Neuronal stem cell (in vitro differentiated cells): ENCODE measurements at regions not wholly inside any gene's neighbourhood (a gene's known extent, or its start where the extent isn't known, plus 50 kb on each side); places are given as distances from the start of the nearest gene placed in this dataset.

Experiments
- DNase-seq: peaks from one replicate; pipeline ENCODE4 v3.0.0-alpha.2; 2013; ENCODE audit warnings: low spot score
- H2AFZ ChIP-seq: one replicate; pipeline ENCODE4 v1.6.1; 2013; ENCODE audit warnings: mild to moderate bottlenecking, low read length, inconsistent platforms
- H2AK5ac ChIP-seq: 2 replicates; pipeline ENCODE4 v1.6.1; 2013; ENCODE audit warnings: low read depth, mild to moderate bottlenecking, inconsistent platforms, low read length, moderate library complexity, mixed read lengths
- H2BK120ac ChIP-seq: 2 replicates; pipeline ENCODE4 v1.6.1; 2013; ENCODE audit warnings: low read depth, mild to moderate bottlenecking, inconsistent platforms, low read length, moderate library complexity, mixed read lengths
- H2BK12ac ChIP-seq: one replicate; pipeline ENCODE4 v1.6.1; 2013; ENCODE audit warnings: low read length, inconsistent platforms
- H2BK15ac ChIP-seq: 2 replicates; pipeline ENCODE4 v1.6.1; 2013; ENCODE audit warnings: mild to moderate bottlenecking, low read length, inconsistent platforms, mixed read lengths
- H2BK5ac ChIP-seq: one replicate; pipeline ENCODE4 v1.6.1; 2013; ENCODE audit warnings: inconsistent platforms, mild to moderate bottlenecking, low read length, moderate library complexity
- H3K14ac ChIP-seq: one replicate; pipeline ENCODE4 v1.6.1; 2013; ENCODE audit warnings: low read length, inconsistent platforms
- H3K18ac ChIP-seq: 2 replicates; pipeline ENCODE4 v1.6.1; 2013; ENCODE audit warnings: low read length, inconsistent platforms
- H3K23ac ChIP-seq: 2 replicates; pipeline ENCODE4 v1.6.1; 2013; ENCODE audit warnings: low read depth, mild to moderate bottlenecking, mixed read lengths, low read length, inconsistent platforms; ENCODE audit not compliant: poor library complexity
- H3K27ac ChIP-seq: replicated peaks from 3 replicates; pipeline ENCODE4 v1.5.1; 2013; ENCODE audit warnings: low read length, inconsistent platforms
- H3K27me3 ChIP-seq, 3 experiments: 2 replicates each; pipeline ENCODE4 v1.6.1; 2013; ENCODE audit warnings: low read length in 3 of 3, mild to moderate bottlenecking in 2 of 3, inconsistent platforms in 1 of 3, low read depth in 1 of 3, mixed read lengths in 1 of 3, moderate library complexity in 1 of 3; ENCODE audit not compliant: control insufficient read depth in 3 of 3, insufficient read depth in 3 of 3
- H3K36me3 ChIP-seq, 2 donors: replicated peaks in 1 of 2; 2 replicates each; pipeline ENCODE4 v1.6.1; 2013; ENCODE audit warnings: low read length in 2 of 2; ENCODE audit not compliant: control insufficient read depth in 2 of 2, insufficient read depth in 2 of 2
- H3K4ac ChIP-seq: 2 replicates; pipeline ENCODE4 v1.6.1; 2013; ENCODE audit warnings: inconsistent platforms, mild to moderate bottlenecking, low read length, moderate library complexity
- H3K4me1 ChIP-seq, 2 donors: 1 replicate in 1 of 2; 2 replicates in 1 of 2; pipeline ENCODE4 v1.6.1; 2013; ENCODE audit warnings: low read length in 2 of 2, low read depth in 1 of 2; ENCODE audit not compliant: control insufficient read depth in 2 of 2, insufficient read depth in 1 of 2
- H3K4me2 ChIP-seq: one replicate; pipeline ENCODE4 v1.6.1; 2013; ENCODE audit warnings: mild to moderate bottlenecking, low read length, inconsistent platforms; ENCODE audit not compliant: insufficient read depth, poor library complexity, severe bottlenecking
- H3K4me3 ChIP-seq, 2 donors: 2 replicates each; pipeline ENCODE4 v1.5.1; 2013; ENCODE audit warnings: low read length in 2 of 2, mild to moderate bottlenecking in 2 of 2, inconsistent platforms in 1 of 2, moderate library complexity in 1 of 2
- H3K79me1 ChIP-seq: one replicate; pipeline ENCODE4 v1.6.1; 2013; ENCODE audit warnings: low read depth, mild to moderate bottlenecking, inconsistent platforms, low read length, moderate library complexity
- H3K9ac ChIP-seq: one replicate; pipeline ENCODE4 v1.6.1; 2013; ENCODE audit warnings: mild to moderate bottlenecking, low read depth, low read length, inconsistent platforms; ENCODE audit not compliant: poor library complexity
- H3K9me3 ChIP-seq, 2 donors: replicated peaks in 1 of 2; 2 replicates each; pipeline versions ENCODE3 to v1.6.1; 2013; ENCODE audit warnings: low read length in 2 of 2, mild to moderate bottlenecking in 2 of 2, inconsistent platforms in 1 of 2, low read depth in 1 of 2, mixed read lengths in 1 of 2, moderate library complexity in 1 of 2; ENCODE audit not compliant: control insufficient read depth in 2 of 2, insufficient read depth in 1 of 2
- H4K8ac ChIP-seq: one replicate; pipeline ENCODE4 v1.6.1; 2013; ENCODE audit warnings: low read depth, mild to moderate bottlenecking, inconsistent platforms, low read length, moderate library complexity
- H4K91ac ChIP-seq: one replicate; pipeline ENCODE4 v1.6.1; 2013; ENCODE audit warnings: low read length, low read depth, mild to moderate bottlenecking, inconsistent platforms; ENCODE audit not compliant: poor library complexity
- WGBS, 2 donors: extraction: QIAGEN DNeasy Blood & Tissue Kit; methylation state at CpG; one replicate each; pipeline ENCODE4 v1.1.7; 2013; ENCODE audit warnings: missing lambda C conversion rate in 2 of 2, mixed read lengths in 1 of 2; ENCODE audit not compliant: insufficient read length in 2 of 2, insufficient replicate concordance in 1 of 2; ENCODE audit errors: extremely low coverage in 2 of 2; 5-methylcytosine and 5-hydroxymethylcytosine counted together

DNA sequence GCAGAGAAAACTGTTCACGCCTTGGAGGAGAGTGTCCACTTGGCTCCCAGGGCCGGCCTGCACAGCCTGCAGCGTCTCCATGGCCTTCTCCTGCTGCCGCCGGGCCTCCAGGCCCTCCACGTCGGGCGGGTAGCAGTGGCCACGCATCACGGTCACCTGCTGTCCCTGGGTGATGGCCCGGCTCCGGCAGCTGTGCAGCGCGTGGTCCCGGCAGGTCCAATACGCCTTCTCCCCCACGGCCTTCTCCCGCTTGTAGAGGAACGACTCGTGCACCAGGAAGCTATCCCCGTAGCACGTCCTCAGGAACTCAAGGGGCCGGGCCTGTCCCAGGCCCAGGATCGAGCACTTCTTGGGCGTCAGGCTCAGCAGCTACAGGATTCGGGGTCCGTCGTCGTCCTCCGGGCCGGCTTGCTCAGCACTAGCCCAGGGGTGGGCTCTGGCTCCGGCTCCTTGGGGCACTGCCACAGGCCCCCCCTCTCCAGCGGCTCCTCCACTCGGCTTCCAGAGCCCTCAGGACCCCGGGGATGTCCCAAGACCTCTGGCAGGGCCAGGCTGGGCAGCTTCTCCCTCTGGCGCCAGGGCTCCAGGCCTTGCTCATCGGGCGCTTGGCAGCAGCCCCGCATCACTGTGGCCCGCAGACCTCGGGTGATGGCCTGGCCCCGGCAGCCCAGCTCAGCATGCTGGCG, 83.6 kb upstream of the FXR1 start:
- H3K9ac ChIP-seq: no peak overlapping the region
- peak overlapping the region; percentile 66 for H2BK5ac ChIP-seq
- H3K4me1 ChIP-seq: no peaks in the 10 kb centered on the region
- peak overlapping the region; percentile 65 for H3K23ac ChIP-seq
- H4K91ac ChIP-seq: no peak overlapping the region
- no peaks in the 10 kb centered on the region for H3K36me3 ChIP-seq
- no peak overlapping the region for H3K14ac ChIP-seq
- H2BK15ac ChIP-seq: no peak overlapping the region
- no peak overlapping the region for H4K8ac ChIP-seq
- no peaks in the 10 kb centered on the region for H3K27me3 ChIP-seq
- H3K4me3 ChIP-seq: no peak overlapping the region
- H2AFZ ChIP-seq: peak overlapping the region; percentile 17
- H2AK5ac ChIP-seq: peak overlapping the region; percentile 63
- DNase-seq: no peak
- H3K79me1 ChIP-seq: peaks cover 3% of the 10 kb centered on the region
- no CpG with 5 or more reads among the region's 43 CpGs for WGBS, 2 donors
- peak overlapping the region; percentile 17 for H3K18ac ChIP-seq
- no peak overlapping the region for H3K4me2 ChIP-seq
- H2BK12ac ChIP-seq: no peak overlapping the region
- H3K4ac ChIP-seq: no peak overlapping the region
- no peak overlapping the region for H3K27ac ChIP-seq
- H2BK120ac ChIP-seq: no peak overlapping the region
- H3K9me3 ChIP-seq: no peaks in the 10 kb centered on the region

DNA sequence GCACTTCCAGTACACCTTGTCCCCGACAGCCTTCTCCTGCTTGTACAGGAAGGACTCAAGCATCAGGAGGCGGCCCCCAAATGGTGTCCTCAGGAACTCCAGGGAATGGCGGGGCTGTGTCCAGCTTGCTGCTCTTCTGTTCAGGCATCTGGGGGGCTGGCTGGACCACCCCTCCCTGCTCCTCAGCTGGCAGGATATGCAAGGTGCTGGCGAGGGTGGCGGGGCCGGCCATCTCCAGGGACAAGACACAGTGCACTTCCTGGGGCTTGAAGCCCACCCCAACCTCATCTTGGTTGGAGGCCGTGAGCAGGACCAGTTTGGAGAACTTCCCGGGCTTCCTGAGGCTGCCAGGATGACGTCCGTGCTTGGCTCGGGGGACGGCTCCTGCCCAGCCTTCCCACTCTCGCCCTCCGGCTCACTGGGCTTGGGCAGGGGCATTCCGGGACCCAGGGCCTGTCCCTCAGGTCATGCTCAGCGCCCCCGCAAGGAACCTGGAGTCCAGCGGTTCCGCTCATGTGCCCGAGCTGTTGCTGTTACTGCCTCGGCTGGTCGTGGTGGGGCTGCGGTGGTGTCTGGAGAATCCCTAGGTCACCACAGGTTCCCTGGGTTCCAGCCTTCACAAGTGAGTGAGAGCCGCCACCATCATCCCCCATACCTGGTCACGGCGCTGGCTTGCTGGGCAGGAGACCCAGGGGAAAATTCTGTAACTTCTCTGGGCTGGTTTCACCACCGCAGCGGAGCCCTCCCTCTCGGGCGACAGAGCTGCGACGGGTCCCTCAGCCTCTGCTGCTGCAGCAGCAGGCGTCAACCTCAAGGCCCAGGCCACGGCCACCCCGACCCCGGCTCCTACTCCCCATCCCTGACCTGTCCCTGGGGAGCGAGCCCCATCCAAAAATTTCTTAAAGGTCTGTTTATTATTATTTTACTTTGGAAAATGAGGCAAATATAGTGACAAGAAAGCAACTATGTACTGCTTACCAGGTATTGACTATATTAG, 82.8 kb upstream of the FXR1 start:
- no CpG with 5 or more reads among the region's 37 CpGs for WGBS, 2 donors

DNA sequence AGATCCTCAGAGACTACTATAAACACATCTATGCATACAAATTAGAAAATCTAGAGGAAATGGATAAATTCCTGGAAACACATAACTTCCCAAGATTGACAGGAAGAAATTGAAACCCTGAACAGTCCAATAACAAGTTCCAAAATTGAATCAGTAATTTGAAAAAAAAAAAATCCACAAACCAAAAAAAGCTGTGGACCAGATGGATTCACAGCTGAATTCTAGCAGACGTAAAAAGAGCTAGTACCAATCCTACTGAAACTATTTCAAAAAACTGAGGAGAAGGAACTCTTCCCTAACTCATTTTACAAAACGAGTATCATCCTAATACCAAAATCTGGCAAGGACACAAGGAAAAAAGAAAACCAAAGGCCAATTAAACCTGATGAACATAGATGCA, 77.0 kb upstream of the FXR1 start:
- no peak overlapping the region for H3K18ac ChIP-seq
- H4K91ac ChIP-seq: no peak overlapping the region
- no peak for DNase-seq
- no peak overlapping the region for H2AFZ ChIP-seq
- no peak overlapping the region for H3K4me3 ChIP-seq
- peaks cover 0 to 3% (median 0%) of the 10 kb centered on the region in 3 experiments for H3K27me3 ChIP-seq
- H3K4me2 ChIP-seq: no peak overlapping the region
- H2AK5ac ChIP-seq: no peak overlapping the region
- no peak overlapping the region for H2BK5ac ChIP-seq
- no peak overlapping the region for H3K9ac ChIP-seq
- H3K4me1 ChIP-seq: no peaks in the 10 kb centered on the region
- no peak overlapping the region for H4K8ac ChIP-seq
- no peak overlapping the region for H3K27ac ChIP-seq
- H3K79me1 ChIP-seq: no peaks in the 10 kb centered on the region
- H3K36me3 ChIP-seq: no peaks in the 10 kb centered on the region
- no peak overlapping the region for H2BK12ac ChIP-seq
- H2BK15ac ChIP-seq: no peak overlapping the region
- H3K9me3 ChIP-seq: no peaks in the 10 kb centered on the region
- H3K14ac ChIP-seq: no peak overlapping the region
- WGBS, 2 donors: no CpG with 5 or more reads among the region's 2 CpGs
- no peak overlapping the region for H3K4ac ChIP-seq
- no peak overlapping the region for H2BK120ac ChIP-seq
- no peak overlapping the region for H3K23ac ChIP-seq

More for the DNA sequence above, 82.8 kb upstream of the FXR1 start:
- Histone ChIP-seq H3K27me3 (peaks cover 0 to under 1% (median 0%) of the 10 kb centered on the region in 3 experiments), H4K8ac (no peak overlapping the region), H3K27ac (no peak overlapping the region), H2BK15ac (no peak overlapping the region), H2BK12ac (no peak overlapping the region), H3K4me3 (no peak overlapping the region), H3K9me3 (no peaks in the 10 kb centered on the region), H3K79me1 (peaks cover 3% of the 10 kb centered on the region), H3K9ac (no peak overlapping the region), H3K4me1 (no peaks in the 10 kb centered on the region), H2BK5ac (peak overlapping the region; percentile 66), H3K4me2 (no peak overlapping the region), H2BK120ac (no peak overlapping the region), H3K18ac (peak overlapping the region; percentile 64), H3K23ac (peak overlapping the region; percentile 55), H3K14ac (no peak overlapping the region), H4K91ac (no peak overlapping the region), H3K4ac (no peak overlapping the region), H2AK5ac (peak overlapping the region; percentile 63), H2AFZ (peak overlapping the region; percentile 7), H3K36me3 (no peaks in the 10 kb centered on the region)
- no peak for DNase-seq

DNA sequence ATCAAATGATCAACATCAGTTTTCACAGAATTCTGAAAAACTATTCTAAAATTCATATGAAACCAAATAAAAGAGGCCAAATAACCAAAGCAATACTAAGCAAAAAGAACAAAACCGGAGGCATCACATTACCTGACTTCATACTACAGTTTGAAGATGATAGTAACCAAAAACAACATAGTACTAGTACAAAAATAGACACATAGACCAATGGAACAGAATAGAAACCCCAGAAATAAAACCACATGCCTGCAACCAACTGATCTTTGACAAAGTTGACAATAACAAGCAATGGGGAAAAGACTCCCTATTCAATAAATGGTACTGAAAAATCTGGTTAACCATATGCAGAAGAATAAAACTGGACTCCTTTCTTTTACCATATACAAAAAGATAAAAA, 75.7 kb upstream of the FXR1 start:
- Histone ChIP-seq H3K4ac (no peak overlapping the region), H3K4me1 (no peaks in the 10 kb centered on the region), H2BK12ac (no peak overlapping the region), H3K27ac (no peak overlapping the region), H3K36me3 (no peaks in the 10 kb centered on the region), H3K4me3 (no peak overlapping the region), H2AK5ac (no peak overlapping the region), H2BK120ac (no peak overlapping the region), H3K14ac (no peak overlapping the region), H3K9me3 (no peaks in the 10 kb centered on the region), H2BK15ac (no peak overlapping the region), H4K8ac (no peak overlapping the region), H3K23ac (no peak overlapping the region), H2BK5ac (no peak overlapping the region), H3K9ac (no peak overlapping the region), H3K27me3 (peaks cover 0 to 3% (median 0%) of the 10 kb centered on the region in 3 experiments), H3K18ac (no peak overlapping the region), H3K79me1 (no peaks in the 10 kb centered on the region), H3K4me2 (no peak overlapping the region), H4K91ac (no peak overlapping the region), H2AFZ (no peak overlapping the region)
- DNase-seq: no peak
- no CpG with 5 or more reads among the region's 1 CpG for WGBS, 2 donors
